Keratinocyte (primary cell): ENCODE measurements at regions not wholly inside any gene's neighbourhood (a gene's known extent, or its start where the extent isn't known, plus 50 kb on each side); places are given as distances from the start of the nearest gene placed in this dataset.
"Not testable (repeated sequence)": the region's sequence is repeated elsewhere in the genome, so short reads cannot be mapped to it uniquely, and the experiment has no call there.

ENCODE experiments used
- DNase-seq: peaks from one replicate; pipeline ENCODE4 v3.0.0-alpha.2; 2011; ENCODE audit warnings: low read depth, missing footprints, low spot score
- FAIRE-seq: peaks from 2 replicates; lab custom pipeline; 2011; peaks lifted over from hg19 to GRCh38; lab: Jason Lieb, UNC
- H2AFZ ChIP-seq: 2 replicates; pipeline ENCODE4 v1.6.0; 2012; ENCODE audit warnings: low read length, control low read depth, inconsistent platforms; ENCODE audit not compliant: control insufficient read depth
- H3K27ac ChIP-seq: 2 replicates; pipeline ENCODE4 v1.5.1; 2011; ENCODE audit warnings: low read length; ENCODE audit not compliant: control insufficient read depth, insufficient read depth
- H3K27me3 ChIP-seq: 3 replicates; pipeline ENCODE4 v1.6.0; 2011; ENCODE audit warnings: low read length; ENCODE audit not compliant: control insufficient read depth, insufficient read depth; ENCODE audit errors: extremely low read depth
- H3K36me3 ChIP-seq, 2 experiments: 2 replicates in 1 of 2; 3 replicates in 1 of 2; pipeline ENCODE4 v1.5.1; 2011; ENCODE audit warnings: low read length in 2 of 2, mild to moderate bottlenecking in 1 of 2; ENCODE audit not compliant: control insufficient read depth in 2 of 2, insufficient read depth in 2 of 2; ENCODE audit errors: extremely low read depth in 1 of 2
- H3K4me1 ChIP-seq: 3 replicates; pipeline ENCODE4 v1.5.1; 2011; ENCODE audit warnings: low read length; ENCODE audit not compliant: control insufficient read depth, insufficient read depth; ENCODE audit errors: extremely low read depth
- H3K4me2 ChIP-seq: 3 replicates; pipeline ENCODE4 v1.6.0; 2011; ENCODE audit warnings: low read depth, low read length; ENCODE audit not compliant: control insufficient read depth, insufficient read depth; ENCODE audit errors: extremely low read depth
- H3K4me3 ChIP-seq, 3 experiments: fragments of 200-600 bp in 1 of 3; sonication (generic) in 1 of 3; 2 replicates in 2 of 3; 3 replicates in 1 of 3; pipeline ENCODE4 v1.5.1; 2011 to 2016; ENCODE audit warnings: low read length in 3 of 3, mild to moderate bottlenecking in 3 of 3, control low read depth in 2 of 3, inconsistent platforms in 1 of 3, low read depth in 1 of 3, mixed read lengths in 1 of 3, mixed run types in 1 of 3, moderate library complexity in 1 of 3; ENCODE audit not compliant: control insufficient read depth in 2 of 3, insufficient read depth in 2 of 3; ENCODE audit errors: extremely low read depth in 1 of 3
- H3K79me2 ChIP-seq: 2 replicates; pipeline ENCODE4 v1.6.0; 2012; ENCODE audit warnings: low read length; ENCODE audit not compliant: control insufficient read depth, insufficient read depth
- H3K9ac ChIP-seq: 3 replicates; pipeline ENCODE4 v1.6.0; 2011; ENCODE audit warnings: low read length; ENCODE audit not compliant: control insufficient read depth, insufficient read depth; ENCODE audit errors: extremely low read depth
- H3K9me1 ChIP-seq: 3 replicates; pipeline ENCODE4 v1.6.0; 2011; ENCODE audit warnings: low read length; ENCODE audit not compliant: control insufficient read depth, insufficient read depth; ENCODE audit errors: extremely low read depth
- H3K9me3 ChIP-seq: 2 replicates; pipeline ENCODE4 v1.5.1; 2012; ENCODE audit warnings: low read depth, low read length; ENCODE audit not compliant: control insufficient read depth
- H4K20me1 ChIP-seq: 3 replicates; pipeline ENCODE4 v1.6.0; 2011; ENCODE audit warnings: low read length; ENCODE audit not compliant: control insufficient read depth, insufficient read depth; ENCODE audit errors: extremely low read depth
- EZH2 ChIP-seq: IDR thresholded peaks from one replicate; pipeline ENCODE4 v1.6.1; 2012; ENCODE audit warnings: inconsistent platforms, mild to moderate bottlenecking, low read length, moderate library complexity
- dilution Hi-C: fragments of 300-500 bp; cut with MboI; formaldehyde crosslinking; loops from one replicate; pipeline ENCODE4 v1.7.0; 2020; ENCODE audit warnings: low sequenced_read_pairs; ENCODE audit not compliant: extremely low pct_ligation_motif_present

DNA sequence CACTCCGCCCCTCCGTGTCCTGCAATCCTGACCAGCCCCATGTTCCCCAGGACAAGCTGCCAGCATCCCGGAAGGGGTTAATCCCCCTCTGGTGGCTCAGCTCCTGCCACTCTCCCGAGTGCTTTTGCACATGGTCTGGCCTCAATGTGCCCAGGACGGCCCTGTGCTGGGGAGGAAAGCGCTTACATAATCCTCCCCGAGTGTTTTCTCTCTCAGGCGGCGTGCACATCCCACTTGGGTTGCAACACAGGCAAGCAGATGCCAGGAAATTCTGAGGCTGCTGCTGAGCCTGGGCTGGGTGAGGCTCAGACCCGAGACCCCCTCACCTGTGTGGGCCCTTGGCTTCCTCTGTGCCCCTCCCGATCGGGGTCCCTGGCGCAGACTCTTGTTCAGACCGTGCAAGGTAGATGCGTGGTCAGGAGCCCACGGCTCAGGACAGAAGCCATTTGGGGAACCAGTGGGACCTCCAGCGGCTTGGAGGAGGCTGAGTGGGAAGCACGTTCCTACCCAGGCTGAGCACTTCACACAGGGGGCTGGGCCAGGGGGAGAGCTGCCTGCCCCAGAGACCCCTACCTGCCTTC, 144.7 kb downstream of the LAT start:
- H3K4me1 ChIP-seq, dilution Hi-C loops, H3K9me3 ChIP-seq, H3K9me1 ChIP-seq, H2AFZ ChIP-seq, DNase-seq, H3K4me3 ChIP-seq, H3K9ac ChIP-seq, H3K36me3 ChIP-seq, H3K4me2 ChIP-seq, H3K27ac ChIP-seq, H4K20me1 ChIP-seq, FAIRE-seq, H3K79me2 ChIP-seq: not testable (repeated sequence)
- peaks cover 39% of the 10 kb centered on the region for H3K27me3 ChIP-seq
- peak; percentile 65 for TF ChIP-seq EZH2

- dilution Hi-C loops, H3K9ac ChIP-seq, H3K9me1 ChIP-seq, H3K9me3 ChIP-seq, H4K20me1 ChIP-seq, DNase-seq, H3K4me2 ChIP-seq, FAIRE-seq, H2AFZ ChIP-seq, H3K4me1 ChIP-seq, H3K79me2 ChIP-seq, H3K27ac ChIP-seq, H3K36me3 ChIP-seq, H3K4me3 ChIP-seq: not testable (repeated sequence)
- peaks cover 39% of the 10 kb centered on the region for H3K27me3 ChIP-seq
These were observed 144.0 kb downstream of the LAT start for GRCh38 chr16:29128732-29129457.

GRCh38 chr16:29127806-29128420, 143.1 kb downstream of the LAT start:
- H3K27ac ChIP-seq, FAIRE-seq, H3K79me2 ChIP-seq, H3K4me2 ChIP-seq, H3K9me3 ChIP-seq, H3K36me3 ChIP-seq, H2AFZ ChIP-seq, H3K9me1 ChIP-seq, H4K20me1 ChIP-seq, H3K4me1 ChIP-seq, H3K9ac ChIP-seq, H3K4me3 ChIP-seq, DNase-seq, dilution Hi-C loops: not testable (repeated sequence)
- H3K27me3 ChIP-seq: peaks cover 39% of the 10 kb centered on the region
